GM12878 (cell line): ENCODE measurements at regions not wholly inside any gene's neighbourhood (a gene's known extent, or its start where the extent isn't known, plus 50 kb on each side); places are given as distances from the start of the nearest gene placed in this dataset.

Experiments used
- ATAC-seq: fragments of 200-7000 bp; cut with Tn5 transposase; 3 replicates; pipeline ENCODE4 v1.9.1; 2020; ENCODE audit warnings: mild to moderate bottlenecking, moderate library complexity
- BruUV-seq: library from RNA; stranded (reverse); fragments of 400-500 nt; replicated peaks from 2 replicates; lab custom pipeline; 2021; lab: Mats Ljungman, UMichigan
- CTCF ChIA-PET: fragments of 300-600 bp; sonication (Branson Sonifier 250); formaldehyde crosslinking; extraction: SDS; loops from one replicate; lab custom pipeline; 2021; ENCODE audit warnings: inconsistent platforms; lab: Yijun Ruan, JAX
- POLR2A ChIA-PET: fragments of 350-600 bp; formaldehyde crosslinking; extraction: SDS; loops from one replicate; lab custom pipeline; 2021; ENCODE audit warnings: inconsistent platforms; lab: Charles Lee
- RAD21 ChIA-PET: fragments of 300-600 bp; sonication (Branson Sonifier 250); formaldehyde crosslinking; loops from one replicate; lab custom pipeline; 2023; ENCODE audit warnings: antibody characterized with exemption; ENCODE audit not compliant: unreplicated experiment; lab: Charles Lee
- SMC1A ChIA-PET: fragments of 300-600 bp; sonication (Branson Sonifier 250); formaldehyde crosslinking; loops from one replicate; lab custom pipeline; 2023; ENCODE audit not compliant: unreplicated experiment, uncharacterized antibody; lab: Charles Lee
- DNase-seq: peaks from one replicate; pipeline ENCODE4 v3.0.0-alpha.2; 2011; ENCODE audit warnings: low read depth, low spot score
- FAIRE-seq: peaks from 3 replicates; lab custom pipeline; 2011; peaks lifted over from hg19 to GRCh38; lab: Jason Lieb, UNC
- H2AFZ ChIP-seq: 2 replicates; pipeline ENCODE4 v1.6.0; 2011; ENCODE audit warnings: low read depth, low read length, control low read depth; ENCODE audit not compliant: control insufficient read depth
- H3K27ac ChIP-seq: 2 replicates; pipeline ENCODE4 v1.5.1; 2011; ENCODE audit warnings: control low read depth; ENCODE audit not compliant: control insufficient read depth, insufficient read depth
- H3K27me3 ChIP-seq, 2 experiments: replicated peaks in 1 of 2; 2 replicates each; pipeline versions ENCODE4 v1.6.0 to v1.6.1; 2011; ENCODE audit warnings: low read length in 1 of 2; ENCODE audit not compliant: control insufficient read depth in 2 of 2, insufficient read depth in 2 of 2
- H3K36me3 ChIP-seq, 2 experiments: 2 replicates each; pipeline ENCODE4 v1.5.1; 2011; ENCODE audit warnings: low read length in 1 of 2; ENCODE audit not compliant: control insufficient read depth in 2 of 2, insufficient read depth in 2 of 2
- H3K4me1 ChIP-seq: 2 replicates; pipeline ENCODE4 v1.6.1; 2011; ENCODE audit warnings: mild to moderate bottlenecking, low read length, moderate library complexity, mixed read lengths; ENCODE audit not compliant: control insufficient read depth, insufficient read depth
- H3K4me2 ChIP-seq: 2 replicates; pipeline ENCODE4 v1.6.0; 2011; ENCODE audit warnings: control low read depth; ENCODE audit not compliant: control insufficient read depth, insufficient read depth
- H3K4me3 ChIP-seq: fragments of 200-600 bp; sonication (generic); 2 replicates; pipeline ENCODE4 v1.5.1; 2016
- H3K79me2 ChIP-seq: 2 replicates; pipeline ENCODE4 v1.6.0; 2011; ENCODE audit warnings: low read length; ENCODE audit not compliant: control insufficient read depth, insufficient read depth
- H3K9ac ChIP-seq: 2 replicates; pipeline ENCODE4 v1.8.0; 2011; ENCODE audit warnings: low read length, control low read depth, mixed read lengths; ENCODE audit not compliant: control insufficient read depth, insufficient read depth
- H3K9me3 ChIP-seq: replicated peaks from 3 replicates; pipeline ENCODE4 v1.5.1; 2011; ENCODE audit warnings: mild to moderate bottlenecking, low read length; ENCODE audit not compliant: control insufficient read depth, insufficient read depth
- H4K20me1 ChIP-seq: 2 replicates; pipeline ENCODE4 v1.6.0; 2011; ENCODE audit not compliant: control insufficient read depth, insufficient read depth
- ATF7 ChIP-seq: fragments of 450-650 bp; IDR thresholded peaks from 2 replicates; pipeline ENCODE4 v1.6.1; 2016; ENCODE audit warnings: low read depth, mild to moderate bottlenecking
- BCL11A ChIP-seq: IDR thresholded peaks from 2 replicates; pipeline ENCODE4 v1.6.1; 2011; ENCODE audit warnings: low read depth, low read length
- EGR1 ChIP-seq, 2 experiments: IDR thresholded peaks; 1 replicate in 1 of 2; 2 replicates in 1 of 2; pipeline ENCODE4 v1.6.1; 2011 to 2012; ENCODE audit warnings: low read depth in 2 of 2, low read length in 2 of 2, borderline replicate concordance in 1 of 2, mild to moderate bottlenecking in 1 of 2, moderate library complexity in 1 of 2
- JUND ChIP-seq: IDR thresholded peaks from 2 replicates; pipeline ENCODE4 v1.6.1; 2012; ENCODE audit warnings: low read depth, mild to moderate bottlenecking, low read length, improper control_type of control experiment, moderate library complexity
- NFYA ChIP-seq: IDR thresholded peaks from 2 replicates; pipeline ENCODE4 v1.6.1; 2011; ENCODE audit warnings: low read depth, mild to moderate bottlenecking, low read length, improper control_type of control experiment, borderline replicate concordance
- NR2C2 ChIP-seq: IDR thresholded peaks from 2 replicates; pipeline ENCODE4 v1.6.1; 2011; ENCODE audit warnings: borderline replicate concordance, low read depth; ENCODE audit not compliant: control insufficient read depth, insufficient read length
- NRF1 ChIP-seq: conservative IDR thresholded peaks from 2 replicates; pipeline ENCODE4 v1.6.1; 2011; ENCODE audit warnings: mild to moderate bottlenecking, low read depth, low read length, improper control_type of control experiment
- PML ChIP-seq: IDR thresholded peaks from 2 replicates; pipeline ENCODE4 v1.6.1; 2012; ENCODE audit warnings: low read length, inconsistent platforms
- SIN3A ChIP-seq: IDR thresholded peaks from 2 replicates; pipeline ENCODE4 v1.6.1; 2012; ENCODE audit warnings: low read depth, low read length, improper control_type of control experiment
- ZNF217 ChIP-seq: fragments of 450-650 bp; IDR thresholded peaks from 2 replicates; pipeline ENCODE4 v1.6.1; 2017; ENCODE audit warnings: antibody characterized with exemption, mild to moderate bottlenecking
- ZNF384 ChIP-seq: IDR thresholded peaks from 2 replicates; pipeline ENCODE4 v1.6.1; 2012; ENCODE audit warnings: low read depth, mild to moderate bottlenecking, low read length, improper control_type of control experiment, borderline replicate concordance
- ZNF622 ChIP-seq: fragments of 450-650 bp; IDR thresholded peaks from 2 replicates; pipeline ENCODE4 v1.6.1; 2017; ENCODE audit warnings: mild to moderate bottlenecking, inconsistent platforms
- WGBS: methylation state at CpG from one replicate; pipeline ENCODE4 v1.1.6; 2016; ENCODE audit warnings: low lambda C conversion rate; ENCODE audit not compliant: insufficient replicate concordance, insufficient coverage; ENCODE audit errors: missing lambda C conversion rate; 5-methylcytosine and 5-hydroxymethylcytosine counted together
- in situ Hi-C: fragments of 300-500 bp; cut with MboI; formaldehyde crosslinking; loops from 9 replicates; pipeline ENCODE4 v1.14.3; 2018; ENCODE audit warnings: mixed read lengths
- intact Hi-C: fragments of 100-400 bp; cut with micrococcal nuclease; formaldehyde crosslinking; loops from one replicate; pipeline ENCODE4 v1.14.2; 2022; ENCODE audit not compliant: unreplicated experiment

DNA sequence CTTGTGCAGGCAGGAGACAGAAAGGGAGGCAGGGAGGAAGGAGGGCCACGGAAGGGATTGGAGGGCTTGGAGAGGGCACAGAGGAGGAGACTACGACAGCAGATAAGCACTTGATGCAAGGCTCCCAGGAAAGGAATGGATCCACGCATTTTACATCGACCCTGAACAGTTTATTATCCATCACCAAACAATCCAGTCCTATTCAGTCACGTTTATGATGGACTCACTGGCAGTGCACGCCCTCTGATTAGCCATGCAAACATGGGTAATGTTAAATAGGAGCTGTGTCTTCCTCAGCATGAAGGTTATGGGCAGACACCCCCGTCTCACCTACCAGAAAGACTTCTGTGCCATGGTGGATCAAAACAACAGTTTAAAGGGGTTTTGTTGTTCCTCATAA, 80.2 kb upstream of the SNRK start (continued):
- TF ChIP-seq ZNF217 (no peak), EGR1 (IDR thresholded peaks at IDR 0.05; ENCODE audit: borderline replicate concordance in 1 of 2, low read depth in 2 of 2, low read length in 2 of 2) (no peak), BCL11A (no peak), ATF7 (no peak), NR2C2 (no peak)

DNA sequence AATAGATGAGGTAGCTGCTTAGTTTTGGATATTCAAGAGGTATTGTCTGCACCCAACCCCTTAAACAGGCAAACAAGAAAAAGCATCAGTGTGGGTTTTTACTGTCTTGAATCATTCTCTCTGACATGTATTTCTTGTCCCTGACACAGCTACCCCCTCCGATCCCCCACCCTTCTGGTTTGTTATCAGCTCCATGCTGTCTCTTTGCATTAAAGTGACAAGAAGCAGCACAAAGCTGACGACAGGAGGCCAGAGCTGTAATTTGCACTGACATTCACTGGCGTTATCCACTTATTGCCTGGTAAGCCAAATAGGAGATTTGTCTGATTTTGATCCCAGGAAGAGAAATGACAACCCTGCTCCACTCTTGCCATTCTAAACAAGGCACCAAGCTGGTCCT, 83.3 kb upstream of the SNRK start:
- CTCF ChIA-PET: no interaction called here
- no peak overlapping the region for H3K9ac ChIP-seq
- no peaks in the 10 kb centered on the region for H3K4me1 ChIP-seq
- no peak for TF ChIP-seq NRF1
- TF ChIP-seq, all 136 proteins: peak for 0
- Histone ChIP-seq H3K36me3 (no peaks in the 10 kb centered on the region), H3K27me3 (no peaks in the 10 kb centered on the region; a peak in 1 of 4 replicates), H4K20me1 (no peaks in the 10 kb centered on the region), H3K27ac (no peak overlapping the region), H2AFZ (no peak overlapping the region), H3K4me2 (no peak overlapping the region), H3K79me2 (no peaks in the 10 kb centered on the region), H3K9me3 (no peaks in the 10 kb centered on the region), H3K4me3 (no peak overlapping the region)
- POLR2A ChIA-PET: interaction anchor here (0.8 kb wide), 1 partner anchor 54 kb away, joined by 5 read pairs; no protein-coding TSS in a partner anchor
- WGBS: 21% methylated on average over 3 of the region's 3 CpGs
- SMC1A ChIA-PET: interaction anchor here (1.0 to 1.2 kb wide), 2 partner anchors 9 to 41 kb away, joined by 3 to 4 read pairs; no protein-coding TSS in a partner anchor
- intact Hi-C loops: no loop called here
- no peak for ATAC-seq
- RAD21 ChIA-PET: interaction anchor here (0.6 kb wide), 1 partner anchor 377 kb away, joined by 3 read pairs; no protein-coding TSS in a partner anchor
- no TSS peak for BruUV-seq
- in situ Hi-C loops: no loop called here
- no peak for DNase-seq
- FAIRE-seq: no peak

DNA sequence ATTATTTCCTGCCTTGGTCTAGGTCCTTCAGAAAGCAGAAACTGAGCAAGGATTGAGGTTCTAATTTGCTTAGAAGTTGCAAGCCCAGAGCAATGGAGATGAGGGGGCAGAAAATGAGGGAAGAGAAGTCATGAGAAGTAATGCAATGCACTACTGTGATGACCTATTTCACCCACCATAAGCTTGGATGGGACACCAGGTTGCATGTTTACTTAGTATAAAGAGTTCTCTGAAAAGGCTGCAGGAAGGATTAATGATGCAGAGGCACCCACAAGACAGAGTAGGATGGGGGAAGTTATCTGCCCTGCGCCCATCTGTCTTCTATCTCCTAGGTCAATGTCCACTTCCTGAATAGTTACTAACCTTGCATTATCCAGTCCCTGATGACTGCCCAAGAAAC, 84.8 kb upstream of the SNRK start:
- H3K9ac ChIP-seq: no peak overlapping the region
- intact Hi-C loops (no loop called here), in situ Hi-C loops (no loop called here)
- WGBS: 60% methylated on average over 1 of the region's 1 CpG
- no peak for FAIRE-seq
- H3K9me3 ChIP-seq: no peaks in the 10 kb centered on the region
- DNase-seq: no peak
- TF ChIP-seq SIN3A: no peak
- TF ChIP-seq PML: no peak
- TF ChIP-seq ZNF622: no peak
- no peak for TF ChIP-seq BCL11A
- no peak for TF ChIP-seq ZNF384
- no peak for TF ChIP-seq ZNF217
- TF ChIP-seq NRF1: no peak
- TF ChIP-seq JUND: no peak
- TF ChIP-seq NFYA: no peak
- no peaks in the 10 kb centered on the region for H3K36me3 ChIP-seq
- H3K27ac ChIP-seq: no peak overlapping the region
- BruUV-seq: no TSS peak
- H3K27me3 ChIP-seq: no peaks in the 10 kb centered on the region; a peak in 1 of 4 replicates
- ChIA-PET CTCF (interaction anchor here (1.1 to 1.2 kb wide), 2 partner anchors 11 to 39 kb away, joined by 3 read pairs; no protein-coding TSS in a partner anchor), POLR2A (no interaction called here), RAD21 (interaction anchor here (1.3 kb wide), 1 partner anchor 39 kb away, joined by 3 read pairs; no protein-coding TSS in a partner anchor), SMC1A (no interaction called here)
- no peak overlapping the region for H3K4me2 ChIP-seq
- no peaks in the 10 kb centered on the region for H4K20me1 ChIP-seq
- ATAC-seq: no peak
- H3K4me1 ChIP-seq: no peaks in the 10 kb centered on the region
- H3K4me3 ChIP-seq: no peak overlapping the region
- no peaks in the 10 kb centered on the region for H3K79me2 ChIP-seq
- no peak overlapping the region for H2AFZ ChIP-seq
